Upper lobe of left lung (tissue), 4 donors: ENCODE measurements at regions not wholly inside any gene's neighbourhood (a gene's known extent, or its start where the extent isn't known, plus 50 kb on each side); places are given as distances from the start of the nearest gene placed in this dataset.

ENCODE experiments used
- CTCF ChIP-seq, 6 experiments: fragments of 450-650 bp in 4 of 6; fragments of 200-600 bp in 2 of 6; sonication (generic) in 2 of 6; IDR thresholded peaks; one replicate each; pipeline ENCODE4 v1.5.1; 2016 to 2019; ENCODE audit warnings: antibody characterized with exemption in 6 of 6
- POLR2A ChIP-seq, 4 donors: fragments of 450-650 bp; IDR thresholded peaks; one replicate each; pipeline ENCODE4 v1.5.1; 2016 to 2017; ENCODE audit warnings: antibody characterized with exemption in 4 of 4, mild to moderate bottlenecking in 2 of 4

- TF ChIP-seq POLR2A (IDR thresholded peaks at IDR 0.05) (no peak), CTCF (IDR thresholded peaks at IDR 0.05) (no peak)
Observed at GRCh38 chr1:187442603-187443002, 613.9 kb downstream of the PLA2G4A start.
